ENCODE measurements at regions not wholly inside any gene's neighbourhood (a gene's known extent, or its start where the extent isn't known, plus 50 kb on each side); places are given as distances from the start of the nearest gene placed in this dataset.

DNA sequence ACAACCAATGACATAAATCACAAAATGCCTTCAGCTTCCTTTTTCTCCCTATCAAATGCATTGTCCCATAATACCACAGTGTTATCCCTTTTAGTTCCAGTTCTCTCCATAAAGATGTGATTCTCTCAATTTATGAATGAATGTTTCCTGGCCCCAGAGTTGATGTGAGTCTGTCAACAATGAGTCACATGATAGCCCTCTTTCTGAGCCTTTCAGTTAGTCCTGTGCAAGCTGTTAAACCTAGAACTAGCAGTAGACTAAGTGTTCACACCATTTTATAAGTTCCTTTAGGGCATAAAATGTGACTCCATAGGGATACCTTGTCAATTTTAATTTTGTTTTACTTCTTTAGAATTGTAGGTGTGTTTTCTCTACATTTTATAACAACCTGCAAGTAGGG, 129.5 kb downstream of the PABPC4L start:
- Histone ChIP-seq H3K4me2 (ENCODE audit: low read length) (no peak overlapping the region), H3F3A (ENCODE audit: insufficient read depth, low read length, poor library complexity, severe bottlenecking) (no peaks in the 10 kb centered on the region), H2AFZ (ENCODE audit: low read depth, low read length) (no peak overlapping the region), H3K79me2 (replicated peaks; ENCODE audit: insufficient read depth, low read length) (no peaks in the 10 kb centered on the region), H3K9me3 (ENCODE audit: low read length) (no peaks in the 10 kb centered on the region), H3K9me2 (ENCODE audit: insufficient read depth, low read length) (no peaks in the 10 kb centered on the region), H3K4me3 (ENCODE audit: low read length) (no peak overlapping the region), H3K36me3 (ENCODE audit: insufficient read depth, low read length) (no peaks in the 10 kb centered on the region), H4K20me1 (ENCODE audit: insufficient read depth) (no peaks in the 10 kb centered on the region), H3K27ac (ENCODE audit: low read length) (no peak overlapping the region), H3K27me3 (ENCODE audit: insufficient read depth, low read depth, low read length) (no peaks in the 10 kb centered on the region), H3K9ac (ENCODE audit: low read length) (no peak overlapping the region)
- TF ChIP-seq TAF1 (IDR thresholded peaks at IDR 0.05; ENCODE audit: low read depth) (no peak), SMC3 (conservative IDR thresholded peaks at IDR 0.05; ENCODE audit: poor library complexity) (no peak)
- TF ChIP-seq, protein P1, sequence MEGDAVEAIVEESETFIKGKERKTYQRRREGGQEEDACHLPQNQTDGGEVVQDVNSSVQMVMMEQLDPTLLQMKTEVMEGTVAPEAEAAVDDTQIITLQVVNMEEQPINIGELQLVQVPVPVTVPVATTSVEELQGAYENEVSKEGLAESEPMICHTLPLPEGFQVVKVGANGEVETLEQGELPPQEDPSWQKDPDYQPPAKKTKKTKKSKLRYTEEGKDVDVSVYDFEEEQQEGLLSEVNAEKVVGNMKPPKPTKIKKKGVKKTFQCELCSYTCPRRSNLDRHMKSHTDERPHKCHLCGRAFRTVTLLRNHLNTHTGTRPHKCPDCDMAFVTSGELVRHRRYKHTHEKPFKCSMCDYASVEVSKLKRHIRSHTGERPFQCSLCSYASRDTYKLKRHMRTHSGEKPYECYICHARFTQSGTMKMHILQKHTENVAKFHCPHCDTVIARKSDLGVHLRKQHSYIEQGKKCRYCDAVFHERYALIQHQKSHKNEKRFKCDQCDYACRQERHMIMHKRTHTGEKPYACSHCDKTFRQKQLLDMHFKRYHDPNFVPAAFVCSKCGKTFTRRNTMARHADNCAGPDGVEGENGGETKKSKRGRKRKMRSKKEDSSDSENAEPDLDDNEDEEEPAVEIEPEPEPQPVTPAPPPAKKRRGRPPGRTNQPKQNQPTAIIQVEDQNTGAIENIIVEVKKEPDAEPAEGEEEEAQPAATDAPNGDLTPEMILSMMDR (IDR thresholded peaks at IDR 0.05; ENCODE audit: poor library complexity, severe bottlenecking), result no peak

DNA sequence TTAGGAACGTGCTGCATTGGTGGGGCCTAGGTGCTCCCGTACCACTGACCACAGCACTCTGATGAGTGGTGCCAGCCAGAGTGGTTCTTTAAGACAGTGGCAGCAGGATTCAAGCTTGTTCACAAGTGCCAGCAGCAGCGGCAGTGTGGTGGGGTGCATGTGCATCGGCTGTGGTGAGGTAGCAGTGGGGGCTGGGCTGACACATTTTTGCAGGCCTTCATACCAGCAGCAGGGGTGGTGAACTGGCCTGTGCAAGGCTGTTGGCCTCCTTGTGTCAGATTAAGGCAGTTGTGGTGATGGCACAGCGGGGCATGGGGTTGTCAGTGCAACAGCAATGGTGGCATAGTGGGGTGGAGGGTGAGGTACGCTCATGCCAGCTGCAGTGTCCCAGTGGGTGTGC, 131.4 kb downstream of the PABPC4L start:
- TF ChIP-seq, protein P1 (IDR thresholded peaks at IDR 0.05; ENCODE audit: poor library complexity, severe bottlenecking), result no peak
- no peak for TF ChIP-seq EP300 (conservative IDR thresholded peaks at IDR 0.05; ENCODE audit: poor library complexity, severe bottlenecking)
- TF ChIP-seq MXI1 (conservative IDR thresholded peaks at IDR 0.05; ENCODE audit: poor library complexity, severe bottlenecking), result no peak
- no peak for TF ChIP-seq RAD21 (conservative IDR thresholded peaks at IDR 0.05)
- TF ChIP-seq TAF1 (IDR thresholded peaks at IDR 0.05; ENCODE audit: low read depth), result no peak
- TF ChIP-seq POLR2AphosphoS5 (IDR thresholded peaks at IDR 0.05), result no peak
- no peak overlapping the region for H2AFZ ChIP-seq (ENCODE audit: low read depth, low read length)
- H4K20me1 ChIP-seq (ENCODE audit: insufficient read depth), result no peaks in the 10 kb centered on the region
- no peak overlapping the region for H3K9ac ChIP-seq (ENCODE audit: low read length)
- no peaks in the 10 kb centered on the region for H3K27me3 ChIP-seq (ENCODE audit: insufficient read depth, low read depth, low read length)
- no peaks in the 10 kb centered on the region for H3K36me3 ChIP-seq (ENCODE audit: insufficient read depth, low read length)
- no peaks in the 10 kb centered on the region for H3F3A ChIP-seq (ENCODE audit: insufficient read depth, low read length, poor library complexity, severe bottlenecking)
- no peak overlapping the region for H3K27ac ChIP-seq (ENCODE audit: low read length)
- H3K9me3 ChIP-seq (ENCODE audit: low read length), result no peaks in the 10 kb centered on the region
- H3K4me3 ChIP-seq (ENCODE audit: low read length), result no peak overlapping the region
- no peak overlapping the region for H3K4me2 ChIP-seq (ENCODE audit: low read length)
- H3K9me2 ChIP-seq (ENCODE audit: insufficient read depth, low read length), result no peaks in the 10 kb centered on the region
- no peaks in the 10 kb centered on the region for H3K79me2 ChIP-seq (replicated peaks; ENCODE audit: insufficient read depth, low read length)

DNA sequence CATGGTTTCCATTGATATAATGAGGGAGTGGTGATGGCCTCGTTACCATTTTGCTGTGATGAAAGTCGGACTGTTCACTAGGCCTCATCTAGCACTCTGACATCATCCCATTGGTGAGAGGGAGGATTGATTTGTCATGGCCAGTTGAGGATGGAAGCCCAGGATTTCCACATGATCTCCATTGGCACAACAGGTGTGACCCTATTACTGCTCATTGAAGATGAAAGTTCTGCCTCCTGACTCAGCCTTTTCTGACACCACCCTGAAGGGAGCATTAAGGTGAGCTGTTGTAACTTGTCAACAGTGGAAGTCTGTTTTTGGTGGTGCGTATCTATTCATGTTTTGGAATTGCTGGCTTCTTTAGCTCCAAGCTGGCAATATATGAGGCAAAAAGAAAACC, 144.2 kb downstream of the PABPC4L start:
- no peak for TF ChIP-seq SMC3 (conservative IDR thresholded peaks at IDR 0.05; ENCODE audit: poor library complexity)
- TF ChIP-seq RAD21 (conservative IDR thresholded peaks at IDR 0.05), result no peak
- TF ChIP-seq TAF1 (IDR thresholded peaks at IDR 0.05; ENCODE audit: low read depth), result no peak
- no peak for TF ChIP-seq MXI1 (conservative IDR thresholded peaks at IDR 0.05; ENCODE audit: poor library complexity, severe bottlenecking)
- no peak for TF ChIP-seq POLR2AphosphoS5 (IDR thresholded peaks at IDR 0.05)
- TF ChIP-seq, protein P1 (IDR thresholded peaks at IDR 0.05; ENCODE audit: poor library complexity, severe bottlenecking), result no peak
- no peak for TF ChIP-seq EP300 (conservative IDR thresholded peaks at IDR 0.05; ENCODE audit: poor library complexity, severe bottlenecking)
- no peak for TF ChIP-seq EZH2 (IDR thresholded peaks at IDR 0.05; ENCODE audit: borderline replicate concordance, insufficient read depth, low read length, poor library complexity, severe bottlenecking)
- TF ChIP-seq REST (IDR thresholded peaks at IDR 0.05; ENCODE audit: borderline replicate concordance), result no peak
- Histone ChIP-seq H3F3A (ENCODE audit: insufficient read depth, low read length, poor library complexity, severe bottlenecking) (no peaks in the 10 kb centered on the region), H4K20me1 (ENCODE audit: insufficient read depth) (no peaks in the 10 kb centered on the region), H3K27ac (ENCODE audit: low read length) (no peak overlapping the region), H3K36me3 (ENCODE audit: insufficient read depth, low read length) (no peaks in the 10 kb centered on the region), H3K27me3 (ENCODE audit: insufficient read depth, low read depth, low read length) (no peaks in the 10 kb centered on the region), H3K9me2 (ENCODE audit: insufficient read depth, low read length) (no peaks in the 10 kb centered on the region), H3K4me3 (ENCODE audit: low read length) (no peak overlapping the region), H3K4me2 (ENCODE audit: low read length) (no peak overlapping the region), H3K9me3 (ENCODE audit: low read length) (no peaks in the 10 kb centered on the region), H2AFZ (ENCODE audit: low read depth, low read length) (no peak overlapping the region), H3K9ac (ENCODE audit: low read length) (no peak overlapping the region), H3K79me2 (replicated peaks; ENCODE audit: insufficient read depth, low read length) (no peaks in the 10 kb centered on the region)

All from neural cell (in vitro differentiated cells).